ENCODE measurements at regions not wholly inside any gene's neighbourhood (a gene's known extent, or its start where the extent isn't known, plus 50 kb on each side); places are given as distances from the start of the nearest gene placed in this dataset.

- DNase-seq = no peak
Observed at GRCh38 chrX:10083809-10084208, 73.0 kb upstream of the CLCN4 start.

- no peak for DNase-seq
Observed at GRCh38 chrX:10085223-10085622, 71.6 kb upstream of the CLCN4 start.

DNA sequence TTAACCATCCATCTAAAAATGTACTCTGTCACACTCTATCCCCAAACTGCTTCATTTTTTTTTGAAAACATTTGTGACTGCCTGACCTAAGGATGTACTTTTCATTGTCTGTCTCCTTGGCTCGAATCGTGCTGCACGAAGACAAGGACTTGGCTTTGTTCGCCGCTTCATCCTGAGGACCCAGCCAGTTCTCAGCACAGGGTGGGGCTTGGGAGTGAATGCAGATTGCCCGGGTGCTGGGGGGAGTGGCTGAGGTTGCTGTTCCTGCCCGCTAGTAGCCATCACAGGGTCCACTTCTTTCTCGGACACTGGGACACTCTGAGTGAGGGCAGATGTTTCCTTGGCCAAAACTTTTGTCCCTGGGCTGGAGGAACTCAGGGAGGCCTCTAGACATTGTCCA lies 70.1 kb upstream of the CLCN4 start:
- DNase-seq = no peak

- no peak for DNase-seq
Observed at GRCh38 chrX:10087391-10087790, 69.4 kb upstream of the CLCN4 start.

- no peak for DNase-seq
Observed at GRCh38 chrX:10089378-10089795, 67.4 kb upstream of the CLCN4 start.

- DNase-seq = no peak
Observed at GRCh38 chrX:10090319-10090718, 66.5 kb upstream of the CLCN4 start.

DNA sequence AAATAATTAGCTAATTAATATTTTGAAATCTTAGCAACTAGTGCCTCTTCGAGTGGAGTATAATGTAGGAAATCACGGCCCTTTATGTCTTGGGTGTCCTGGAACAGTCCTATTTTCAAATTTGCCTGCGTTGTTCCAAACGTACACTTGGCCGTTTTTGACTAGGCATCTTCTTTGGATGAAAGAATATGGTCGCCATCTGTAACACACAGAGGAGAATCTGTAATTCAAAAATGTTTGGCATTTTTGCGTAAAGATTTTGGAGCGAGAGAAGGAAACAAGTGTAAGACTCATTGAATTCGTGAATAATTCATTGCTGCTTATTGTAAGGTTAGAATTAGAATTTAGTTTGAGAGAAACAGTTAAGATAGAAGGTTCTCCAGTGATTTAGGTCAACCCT lies 61.5 kb upstream of the CLCN4 start:
- no peak for DNase-seq

- no peak for DNase-seq
Observed at GRCh38 chrX:10095698-10096432, 60.9 kb upstream of the CLCN4 start.

DNA sequence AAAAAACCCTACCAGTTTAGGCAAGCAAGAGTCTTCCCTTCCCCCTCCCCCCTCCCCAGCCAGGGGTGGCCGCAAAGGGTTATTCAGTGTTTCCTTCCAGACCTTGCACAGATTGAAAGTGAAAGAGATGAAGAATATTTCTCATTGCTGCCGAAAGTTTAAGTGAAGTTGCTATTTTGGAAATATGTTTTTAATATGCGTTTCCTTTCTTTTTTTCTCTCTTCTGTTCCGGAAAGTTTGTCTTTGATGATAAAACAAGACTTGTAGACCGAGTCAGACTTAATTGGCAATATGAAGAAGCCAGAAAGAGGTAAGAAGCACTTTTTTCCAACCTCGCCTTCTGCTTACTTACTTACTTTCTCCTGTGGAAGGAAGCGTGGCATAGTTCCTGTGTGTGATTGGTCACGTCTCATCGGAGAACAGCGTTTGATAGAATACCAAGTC lies 58.5 kb upstream of the CLCN4 start:
- DNase-seq = no peak

GRCh38 chrX:10099411-10099810 lies 57.4 kb upstream of the CLCN4 start:
- DNase-seq = no peak

DNA sequence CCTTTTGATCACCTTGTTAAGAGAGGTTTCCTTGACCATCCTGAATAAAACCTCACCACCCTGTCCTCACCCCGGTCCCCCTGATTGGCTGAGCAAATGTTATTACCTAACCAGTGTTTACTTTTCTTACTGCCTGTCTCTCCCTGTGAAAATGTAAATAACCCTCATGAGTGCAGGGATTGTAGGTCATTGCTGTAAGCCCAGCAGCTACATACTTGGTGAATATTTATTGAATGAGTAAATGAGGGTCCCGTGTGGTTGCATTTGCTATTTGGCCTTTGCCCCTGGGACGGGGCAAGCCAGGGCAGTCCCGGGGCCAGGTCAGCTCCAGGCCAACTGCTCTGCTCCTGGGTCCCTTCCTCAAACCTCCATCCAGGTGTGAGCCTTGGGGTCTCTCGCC lies 55.5 kb upstream of the CLCN4 start:
- no peak for DNase-seq

- DNase-seq = no peak
Observed at GRCh38 chrX:10102046-10102704, 54.6 kb upstream of the CLCN4 start.

DNA sequence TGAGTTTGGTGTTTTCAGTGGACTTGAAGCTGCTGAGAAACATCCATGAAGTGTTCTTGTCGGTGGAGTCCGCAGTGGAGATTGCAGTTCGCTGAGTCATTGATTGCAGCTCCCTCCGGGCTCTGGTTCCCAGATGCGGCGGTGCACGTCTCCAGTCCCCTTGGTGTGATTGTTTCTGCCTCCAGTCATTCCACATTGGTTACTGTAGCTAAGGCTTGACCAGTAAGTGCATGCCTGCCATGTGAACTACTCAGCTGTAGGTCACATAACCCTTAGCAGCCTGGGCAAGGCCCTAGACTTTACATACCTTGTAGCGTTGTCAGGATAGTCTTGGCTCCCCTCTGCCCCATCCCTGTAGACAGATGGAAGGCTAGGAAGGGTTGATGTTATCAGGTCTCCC lies 53.8 kb upstream of the CLCN4 start:
- no peak for DNase-seq

DNA sequence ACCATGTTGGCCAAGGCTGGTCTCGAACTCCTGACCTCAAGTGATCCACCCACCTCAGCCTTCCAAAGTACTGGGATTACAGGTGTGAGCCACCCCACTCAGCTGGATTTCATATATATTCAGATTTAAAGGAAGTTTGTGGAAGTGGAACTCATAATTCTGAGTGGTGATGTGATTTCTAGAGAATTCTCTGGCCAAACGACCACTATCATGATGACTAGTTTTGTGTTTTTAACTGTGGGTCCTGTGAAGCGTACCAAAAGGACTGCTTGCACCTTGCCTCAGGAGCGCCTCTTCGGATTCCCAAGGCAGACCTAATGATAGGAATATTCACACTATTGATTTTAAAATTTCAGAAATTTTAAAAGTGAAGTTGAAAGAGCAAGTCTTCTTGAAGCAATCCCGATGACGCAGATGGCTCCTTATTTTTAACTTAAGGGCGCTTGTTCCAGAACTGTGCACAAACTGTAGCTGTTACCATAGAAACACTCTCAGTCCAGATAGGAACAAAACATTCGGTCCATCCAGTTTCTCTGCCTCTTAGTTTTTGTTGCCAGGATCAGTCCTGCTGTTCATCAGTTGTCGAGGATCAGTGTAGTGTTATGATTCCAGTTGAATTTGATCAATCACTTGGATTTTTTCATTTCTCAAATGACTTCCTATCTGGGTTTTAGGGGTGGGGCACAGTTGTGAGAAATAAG lies 51.7 kb upstream of the CLCN4 start:
- no peak for DNase-seq

DNA sequence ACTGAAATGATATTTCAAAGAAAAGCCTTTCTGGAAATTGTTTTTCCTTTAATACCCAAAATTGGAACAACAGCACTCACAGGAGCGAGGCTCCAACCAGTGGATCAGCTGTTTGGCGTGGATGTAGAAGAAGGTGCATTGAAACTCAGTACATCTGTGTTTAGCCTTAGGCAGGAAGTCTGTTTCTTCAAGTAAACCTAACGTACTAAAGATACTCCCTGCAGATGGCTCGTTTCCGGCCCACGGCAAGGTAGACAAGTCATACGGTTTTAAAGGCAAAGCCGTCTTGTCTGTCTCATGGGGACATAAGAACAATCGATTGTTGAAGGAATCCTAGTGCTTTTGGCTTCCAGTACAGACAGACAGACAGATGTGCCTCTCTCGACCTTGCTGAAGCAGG lies 50.0 kb upstream of the CLCN4 start:
- no peak for DNase-seq

All from cortex of kidney (tissue), 1 donor.